ENCODE measurements at regions not wholly inside any gene's neighbourhood (a gene's known extent, or its start where the extent isn't known, plus 50 kb on each side); places are given as distances from the start of the nearest gene placed in this dataset.
"Not testable (repeated sequence)": the region's sequence is repeated elsewhere in the genome, so short reads cannot be mapped to it uniquely, and the experiment has no call there.

GRCh38 chr17:16856171-16856570, 115.7 kb downstream of the TNFRSF13B start:
- H3K79me2 ChIP-seq; H3K27ac ChIP-seq; H3K4me2 ChIP-seq (ENCODE audit: low read length); H3K36me3 ChIP-seq (ENCODE audit: control insufficient read depth, insufficient read depth, low read length); H3K4me1 ChIP-seq; H3K9ac ChIP-seq; H3K4me3 ChIP-seq (ENCODE audit: low read depth, low read length); H2AFZ ChIP-seq; H3K9me3 ChIP-seq (ENCODE audit: control insufficient read depth, low read length); H3K27me3 ChIP-seq (ENCODE audit: control insufficient read depth, insufficient read depth, low read length): not testable (repeated sequence)

- not testable (repeated sequence) for H3K4me3 ChIP-seq (ENCODE audit: low read depth, low read length); H3K4me1 ChIP-seq; H3K9ac ChIP-seq; H3K9me3 ChIP-seq (ENCODE audit: control insufficient read depth, low read length); H3K4me2 ChIP-seq (ENCODE audit: low read length); H3K36me3 ChIP-seq (ENCODE audit: control insufficient read depth, insufficient read depth, low read length); H3K27me3 ChIP-seq (ENCODE audit: control insufficient read depth, insufficient read depth, low read length); H3K27ac ChIP-seq; H3K79me2 ChIP-seq; H2AFZ ChIP-seq
Observed at GRCh38 chr17:16854636-16855035, 117.3 kb downstream of the TNFRSF13B start.

GRCh38 chr17:16853661-16854320, 118.1 kb downstream of the TNFRSF13B start:
- TF ChIP-seq CTCF (IDR thresholded peaks at IDR 0.05) = no peak
- no peaks in the 10 kb centered on the region for H3K4me1 ChIP-seq

GRCh38 chr17:16849861-16850260, 122.1 kb downstream of the TNFRSF13B start:
- H3K4me1 ChIP-seq; H3K27ac ChIP-seq; H3K79me2 ChIP-seq; H3K36me3 ChIP-seq (ENCODE audit: control insufficient read depth, insufficient read depth, low read length); H3K9ac ChIP-seq; H3K4me3 ChIP-seq (ENCODE audit: low read depth, low read length); H3K4me2 ChIP-seq (ENCODE audit: low read length); H3K27me3 ChIP-seq (ENCODE audit: control insufficient read depth, insufficient read depth, low read length); H2AFZ ChIP-seq; H3K9me3 ChIP-seq (ENCODE audit: control insufficient read depth, low read length): not testable (repeated sequence)

More at GRCh38 chr17:16853661-16854320, 118.1 kb downstream of the TNFRSF13B start:
- no peak overlapping the region for H3K4me2 ChIP-seq (ENCODE audit: low read length)
- no peaks in the 10 kb centered on the region for H3K27me3 ChIP-seq (ENCODE audit: control insufficient read depth, insufficient read depth, low read length)
- no peaks in the 10 kb centered on the region for H3K36me3 ChIP-seq (ENCODE audit: control insufficient read depth, insufficient read depth, low read length)
- no peak overlapping the region for H3K27ac ChIP-seq
- H2AFZ ChIP-seq = no peak overlapping the region
- no peak overlapping the region for H3K4me3 ChIP-seq (ENCODE audit: low read depth, low read length)
- no peaks in the 10 kb centered on the region for H3K79me2 ChIP-seq
- no peaks in the 10 kb centered on the region for H3K9me3 ChIP-seq (ENCODE audit: control insufficient read depth, low read length)
- H3K9ac ChIP-seq = no peak overlapping the region

GRCh38 chr17:16848997-16849396, 122.9 kb downstream of the TNFRSF13B start:
- not testable (repeated sequence) for H3K4me2 ChIP-seq (ENCODE audit: low read length); H3K4me3 ChIP-seq (ENCODE audit: low read depth, low read length); H3K4me1 ChIP-seq; H3K36me3 ChIP-seq (ENCODE audit: control insufficient read depth, insufficient read depth, low read length); H2AFZ ChIP-seq; H3K79me2 ChIP-seq; H3K9ac ChIP-seq; H3K9me3 ChIP-seq (ENCODE audit: control insufficient read depth, low read length); H3K27me3 ChIP-seq (ENCODE audit: control insufficient read depth, insufficient read depth, low read length); H3K27ac ChIP-seq

- H3K79me2 ChIP-seq; H3K4me3 ChIP-seq (ENCODE audit: low read depth, low read length); H3K36me3 ChIP-seq (ENCODE audit: control insufficient read depth, insufficient read depth, low read length); H3K4me2 ChIP-seq (ENCODE audit: low read length); H3K27me3 ChIP-seq (ENCODE audit: control insufficient read depth, insufficient read depth, low read length); H3K9ac ChIP-seq; H2AFZ ChIP-seq; H3K27ac ChIP-seq; H3K4me1 ChIP-seq; H3K9me3 ChIP-seq (ENCODE audit: control insufficient read depth, low read length): not testable (repeated sequence)
Observed at GRCh38 chr17:16845098-16845497, 126.8 kb downstream of the TNFRSF13B start.

- H3K9me3 ChIP-seq (ENCODE audit: control insufficient read depth, low read length); H3K4me1 ChIP-seq; H3K4me3 ChIP-seq (ENCODE audit: low read depth, low read length); H3K4me2 ChIP-seq (ENCODE audit: low read length); H3K79me2 ChIP-seq; H3K9ac ChIP-seq; H3K27ac ChIP-seq; H3K27me3 ChIP-seq (ENCODE audit: control insufficient read depth, insufficient read depth, low read length); H3K36me3 ChIP-seq (ENCODE audit: control insufficient read depth, insufficient read depth, low read length); H2AFZ ChIP-seq: not testable (repeated sequence)
Observed at GRCh38 chr17:16844669-16845068, 127.2 kb downstream of the TNFRSF13B start.

GRCh38 chr17:16843511-16843910, 128.4 kb downstream of the TNFRSF13B start:
- not testable (repeated sequence) for H3K36me3 ChIP-seq (ENCODE audit: control insufficient read depth, insufficient read depth, low read length); H3K9me3 ChIP-seq (ENCODE audit: control insufficient read depth, low read length); H3K27me3 ChIP-seq (ENCODE audit: control insufficient read depth, insufficient read depth, low read length); H3K27ac ChIP-seq; H3K4me2 ChIP-seq (ENCODE audit: low read length); H3K9ac ChIP-seq; H2AFZ ChIP-seq; H3K79me2 ChIP-seq; H3K4me1 ChIP-seq; H3K4me3 ChIP-seq (ENCODE audit: low read depth, low read length)

GRCh38 chr17:16842346-16842745, 129.6 kb downstream of the TNFRSF13B start:
- H3K9me3 ChIP-seq (ENCODE audit: control insufficient read depth, low read length); H3K4me3 ChIP-seq (ENCODE audit: low read depth, low read length); H3K27me3 ChIP-seq (ENCODE audit: control insufficient read depth, insufficient read depth, low read length); H3K79me2 ChIP-seq; H3K4me2 ChIP-seq (ENCODE audit: low read length); H3K4me1 ChIP-seq; H3K27ac ChIP-seq; H3K9ac ChIP-seq; H3K36me3 ChIP-seq (ENCODE audit: control insufficient read depth, insufficient read depth, low read length); H2AFZ ChIP-seq: not testable (repeated sequence)

- not testable (repeated sequence) for H3K4me1 ChIP-seq; H3K9me3 ChIP-seq (ENCODE audit: control insufficient read depth, low read length); H2AFZ ChIP-seq; H3K4me3 ChIP-seq (ENCODE audit: low read depth, low read length); H3K4me2 ChIP-seq (ENCODE audit: low read length); H3K9ac ChIP-seq; H3K79me2 ChIP-seq; H3K36me3 ChIP-seq (ENCODE audit: control insufficient read depth, insufficient read depth, low read length); H3K27me3 ChIP-seq (ENCODE audit: control insufficient read depth, insufficient read depth, low read length); H3K27ac ChIP-seq
Observed at GRCh38 chr17:16841896-16842295, 130.0 kb downstream of the TNFRSF13B start.

Measured in parathyroid adenoma (tissue), 2 donors.